HG03066 (cell line): ENCODE measurements at regions not wholly inside any gene's neighbourhood (a gene's known extent, or its start where the extent isn't known, plus 50 kb on each side); places are given as distances from the start of the nearest gene placed in this dataset.

Source experiments
- ATAC-seq: cut with Tn5 transposase; IDR thresholded peaks from one replicate; pipeline ENCODE4 v1.9.1; 2021; ENCODE audit warnings: low read depth; ENCODE audit not compliant: unreplicated experiment

DNA sequence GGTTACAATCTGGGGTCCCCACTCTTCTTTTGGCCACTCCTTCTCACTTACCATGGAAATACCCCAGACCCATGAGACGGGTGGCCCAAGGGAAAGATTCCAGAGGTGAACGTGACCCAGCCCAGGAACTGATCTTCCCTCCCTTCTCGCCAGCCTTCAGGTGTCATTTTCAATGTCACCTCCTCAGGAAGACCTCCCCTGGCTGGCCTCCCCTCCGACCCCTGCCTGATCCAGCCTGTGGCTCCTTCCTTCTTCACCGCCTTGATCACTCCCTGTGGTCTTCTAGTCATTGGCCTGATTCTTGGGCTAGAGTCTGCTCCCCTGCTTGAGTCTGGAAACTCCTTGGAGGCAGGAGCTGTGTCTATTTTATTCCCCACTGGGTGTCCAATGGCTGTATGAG is 146.1 kb downstream of the SMAD6 start:
- no peak for ATAC-seq

DNA sequence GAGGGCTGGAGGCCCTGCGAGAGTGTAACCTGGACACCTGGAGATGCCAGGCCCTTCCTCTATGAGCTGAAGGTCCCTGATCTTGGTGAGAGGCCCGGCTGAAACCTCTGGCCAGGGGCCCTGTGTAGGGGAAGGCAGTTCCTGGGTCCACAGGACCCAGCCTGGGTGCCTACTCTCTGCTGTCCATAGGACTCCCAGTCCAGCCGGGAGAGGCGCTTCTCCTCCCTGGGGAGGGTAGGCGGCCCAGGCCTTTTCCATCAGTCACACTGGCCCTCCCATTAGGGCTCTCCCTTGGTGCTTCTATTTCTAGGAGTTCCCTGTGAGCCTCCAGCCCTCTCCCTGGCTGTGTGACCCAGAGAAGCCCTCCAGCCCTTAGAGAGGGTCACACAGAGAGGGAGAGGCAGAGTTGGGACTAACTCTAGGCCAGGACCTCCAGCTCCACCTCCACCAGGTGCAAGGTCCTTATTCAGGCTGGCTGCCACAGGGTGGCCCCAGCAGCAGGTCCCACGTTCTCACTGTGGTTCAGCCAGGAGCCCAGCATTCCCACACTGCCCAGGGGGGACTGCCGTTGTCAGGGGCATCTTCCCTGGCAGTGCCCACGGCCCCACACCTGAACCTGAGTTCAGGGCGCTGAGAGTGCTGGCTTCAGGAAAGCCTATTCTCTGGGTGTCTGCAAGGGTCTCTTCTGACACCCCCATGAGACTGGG is 146.8 kb downstream of the SMAD6 start:
- no peak for ATAC-seq

DNA sequence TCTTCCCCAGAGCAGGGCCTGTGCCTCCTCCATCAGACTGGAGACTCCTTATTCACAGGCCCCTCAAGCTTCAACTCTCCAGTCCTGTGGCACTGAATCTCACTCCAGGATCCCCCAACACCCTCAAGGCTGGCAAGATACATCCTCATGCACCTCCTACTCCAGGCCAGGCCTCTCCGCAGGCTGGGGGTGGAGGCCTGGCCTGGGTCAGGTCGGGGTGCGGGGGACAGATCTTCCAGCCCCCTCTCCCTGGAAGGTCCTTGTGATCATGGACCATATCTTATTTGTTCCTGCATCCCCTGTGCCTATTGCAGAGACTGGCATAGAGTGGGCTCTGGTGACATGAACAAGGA is 147.3 kb downstream of the SMAD6 start:
- ATAC-seq: no peak

DNA sequence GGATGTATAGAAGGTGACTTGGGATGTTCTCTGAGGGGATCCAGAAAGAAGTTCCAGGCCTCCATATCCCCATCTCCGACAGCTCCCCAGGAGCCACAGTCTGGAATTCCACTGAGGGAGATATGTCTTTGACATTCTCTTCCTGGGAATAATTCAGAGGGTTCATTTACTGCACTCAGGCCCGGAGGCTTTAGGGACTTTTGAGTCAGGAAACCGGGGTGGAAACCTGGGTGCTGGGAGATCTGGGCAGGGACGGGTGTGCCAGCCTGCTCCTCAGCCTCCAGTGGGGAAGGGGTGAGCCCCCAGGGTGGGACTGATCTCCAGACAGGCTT is 147.7 kb downstream of the SMAD6 start:
- ATAC-seq: no peak

DNA sequence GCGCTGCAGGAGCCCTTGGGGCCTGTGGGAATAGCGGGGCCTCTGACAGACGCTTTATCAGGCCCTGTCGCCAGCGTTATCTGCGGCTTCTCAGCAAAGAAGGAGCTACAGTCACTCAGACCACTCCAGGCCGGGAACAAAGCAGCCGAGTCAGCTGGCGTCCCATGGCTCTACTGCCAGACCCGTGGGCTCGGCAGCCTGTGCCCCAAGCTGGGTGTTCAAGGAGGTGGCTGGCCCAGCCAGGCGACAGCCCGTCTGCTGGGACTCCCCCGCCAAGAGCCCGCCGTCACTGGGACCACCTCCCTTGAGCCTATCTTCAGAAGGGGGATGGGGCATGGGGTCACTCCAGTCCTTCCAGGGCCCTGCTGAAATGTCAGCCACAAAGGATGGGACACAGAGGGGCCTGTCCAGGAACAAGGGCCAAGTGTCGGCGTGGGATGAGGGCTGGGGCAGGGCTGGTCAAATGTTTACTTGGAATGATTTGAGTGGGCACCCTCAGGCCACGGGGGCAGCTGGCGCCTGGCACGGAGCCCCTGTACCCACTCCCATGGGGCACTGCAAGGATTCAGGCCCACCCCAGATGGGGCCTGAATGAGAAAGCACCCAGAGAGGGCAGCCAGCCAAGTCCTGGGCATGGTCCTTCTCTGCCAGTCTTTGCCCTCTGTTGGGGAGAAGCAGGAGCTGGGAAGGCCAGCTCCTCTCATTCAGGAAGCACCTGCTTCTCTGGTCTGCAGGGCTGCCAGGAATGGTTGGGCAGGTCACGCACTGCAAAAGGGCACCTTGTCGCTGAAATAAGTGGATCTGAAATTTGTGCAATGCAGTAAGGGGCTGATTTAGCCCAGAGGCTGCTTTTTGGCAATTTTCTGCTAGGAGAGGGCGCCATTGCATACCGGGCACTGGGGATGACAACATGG is 148.3 kb downstream of the SMAD6 start:
- ATAC-seq: no peak

DNA sequence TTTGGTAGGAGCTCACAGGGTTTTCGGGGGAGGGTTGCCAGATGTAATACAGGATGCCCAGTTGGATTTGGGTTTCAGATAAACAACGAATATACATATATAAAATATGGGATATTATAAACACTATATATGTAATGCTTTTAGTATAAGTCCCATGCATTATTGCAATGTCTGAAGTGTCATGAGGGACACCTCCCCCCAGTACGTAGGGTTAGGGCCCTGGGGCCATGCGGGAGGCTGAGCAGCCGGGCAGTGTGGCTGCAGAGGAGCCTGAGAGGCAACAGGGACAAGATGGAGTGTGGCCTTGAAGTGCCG is 148.9 kb downstream of the SMAD6 start:
- no peak for ATAC-seq

DNA sequence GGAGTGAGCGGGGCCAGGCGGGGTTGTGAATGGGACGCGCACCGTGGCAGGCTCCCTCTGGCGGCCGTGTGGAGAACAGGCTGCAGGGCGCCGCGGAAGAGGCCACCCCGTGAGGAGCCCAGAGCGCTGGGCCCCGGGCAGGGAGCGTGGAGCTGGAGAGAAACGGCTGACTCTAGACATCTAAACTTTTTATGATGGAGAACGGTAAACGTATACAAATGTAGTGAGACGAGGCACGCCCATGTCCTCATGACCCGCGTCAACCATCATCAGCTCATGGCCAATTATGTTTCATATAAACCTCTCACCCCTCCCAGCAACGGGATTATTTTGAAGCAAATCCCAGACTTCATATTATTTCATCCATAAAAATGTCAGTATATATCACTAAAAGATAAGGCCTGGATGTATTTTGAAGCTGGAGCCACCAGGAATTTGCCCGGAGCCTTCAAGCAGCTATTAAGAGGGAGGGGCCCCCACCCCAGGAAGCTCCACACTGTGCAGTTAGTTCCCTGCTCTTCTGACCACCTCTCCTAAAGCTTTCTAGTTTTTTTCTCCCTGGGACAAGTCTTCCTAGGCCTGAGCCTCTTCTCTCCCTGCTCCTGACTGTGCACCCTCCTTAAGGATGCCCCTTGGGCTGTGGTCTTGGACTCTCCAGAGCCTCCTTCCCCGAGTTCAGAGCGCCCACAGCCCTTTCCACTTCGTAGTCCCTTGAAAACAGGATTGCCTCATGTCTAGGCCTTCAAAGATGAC is 149.5 kb downstream of the SMAD6 start:
- ATAC-seq: no peak

DNA sequence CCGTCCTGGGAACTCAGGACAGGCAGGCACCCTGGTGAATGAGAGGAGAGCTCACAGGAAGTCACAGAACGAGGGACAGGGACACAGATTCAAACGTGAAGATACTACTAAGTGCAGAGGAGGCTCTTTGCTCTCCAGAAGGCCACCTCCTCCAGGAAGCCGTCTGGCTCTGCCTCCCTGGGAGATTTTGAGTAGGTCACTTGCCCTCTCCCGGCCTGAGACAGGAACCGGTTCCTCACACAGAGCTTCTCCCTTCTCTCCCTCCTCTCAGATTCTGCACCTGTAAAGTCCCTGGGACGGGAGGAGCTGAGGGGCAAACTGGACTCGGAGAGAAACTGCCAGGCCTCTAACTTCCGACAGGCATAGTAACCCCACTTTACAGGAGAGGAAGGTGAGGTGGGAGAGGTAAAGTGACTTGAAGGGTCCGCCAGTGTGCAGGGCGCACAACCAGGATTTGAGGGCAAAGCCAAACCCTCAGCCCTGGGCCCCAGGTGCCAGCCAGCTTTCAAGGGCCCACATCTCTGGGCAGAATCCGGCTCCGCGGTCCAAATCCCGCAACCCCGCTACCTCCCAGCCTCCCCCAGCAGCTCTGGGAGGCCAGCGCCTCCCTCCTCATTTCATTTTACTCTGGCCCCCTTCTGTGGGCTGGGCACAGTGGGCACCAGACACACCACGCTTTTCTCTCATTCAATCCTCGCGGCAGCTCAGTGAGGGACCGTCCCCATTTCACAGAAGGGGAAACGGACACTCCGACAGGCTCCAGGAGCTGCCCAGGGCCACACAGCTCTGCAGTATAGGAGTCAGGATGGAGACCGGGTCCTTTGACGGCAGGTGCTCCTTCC is 150.2 kb downstream of the SMAD6 start:
- ATAC-seq: no peak

DNA sequence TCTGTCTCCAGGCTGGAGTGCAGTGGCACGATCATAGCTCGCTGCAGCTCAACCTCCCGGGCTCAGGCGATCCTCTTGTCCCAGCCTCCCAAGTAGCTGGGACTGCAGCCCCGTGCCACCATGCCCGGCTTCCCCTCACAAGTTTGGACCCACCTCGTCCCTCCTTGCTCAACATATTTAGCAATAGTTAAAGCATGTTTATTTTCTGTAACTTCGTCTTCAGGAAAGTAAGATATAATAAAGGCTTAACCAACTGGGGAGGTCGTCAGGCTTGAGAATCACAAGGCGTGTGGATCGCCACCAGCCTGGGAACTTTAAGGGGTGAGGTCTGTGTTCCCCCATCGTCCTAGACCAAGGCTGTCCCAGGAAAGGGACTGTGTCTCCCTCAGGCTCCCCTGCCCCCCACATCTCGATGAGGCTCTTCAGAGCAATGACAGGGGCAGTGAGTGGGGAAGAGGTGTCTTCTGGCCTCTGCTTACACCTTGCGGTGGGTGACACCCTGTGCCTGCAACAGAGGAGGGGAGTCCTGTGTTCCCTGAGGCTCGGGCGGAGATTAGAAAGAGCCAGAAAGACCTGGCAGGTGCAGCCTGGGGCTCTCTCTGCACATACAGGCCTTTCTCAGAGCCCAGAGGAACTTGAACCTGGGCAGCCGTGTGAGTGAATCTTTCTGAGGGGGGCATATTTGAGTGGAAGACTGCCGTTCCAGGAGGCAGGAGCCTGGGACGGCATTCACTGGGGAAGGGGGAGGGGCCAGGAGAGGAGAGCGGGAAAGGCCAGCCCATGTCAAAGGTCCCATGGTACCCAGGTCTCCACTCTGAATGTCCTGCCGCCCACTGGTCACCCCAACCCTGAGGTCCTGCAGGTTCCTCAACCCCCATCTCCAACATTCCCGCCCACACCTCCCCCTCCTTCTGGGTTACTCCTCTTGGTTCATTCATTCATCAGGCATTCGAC is 152.3 kb downstream of the SMAD6 start:
- ATAC-seq: no peak

DNA sequence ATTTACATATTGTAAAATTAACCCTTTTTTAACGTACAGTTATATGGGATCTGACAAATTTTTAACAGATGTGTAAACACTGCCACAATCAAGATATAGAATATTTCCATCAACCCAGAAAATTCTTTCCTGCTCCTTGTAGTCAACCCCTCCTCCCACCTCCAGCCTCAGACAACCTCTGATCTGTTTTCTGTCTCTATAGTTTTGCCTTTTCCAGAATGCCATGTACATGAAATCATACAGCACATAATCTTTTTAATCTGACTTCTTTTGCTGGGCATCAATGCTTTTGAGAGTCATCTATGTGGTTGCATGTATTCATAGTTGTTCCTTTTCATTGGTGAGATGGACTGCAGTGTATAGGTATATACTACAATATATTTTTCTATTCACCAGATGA is 153.0 kb downstream of the SMAD6 start:
- no peak for ATAC-seq

DNA sequence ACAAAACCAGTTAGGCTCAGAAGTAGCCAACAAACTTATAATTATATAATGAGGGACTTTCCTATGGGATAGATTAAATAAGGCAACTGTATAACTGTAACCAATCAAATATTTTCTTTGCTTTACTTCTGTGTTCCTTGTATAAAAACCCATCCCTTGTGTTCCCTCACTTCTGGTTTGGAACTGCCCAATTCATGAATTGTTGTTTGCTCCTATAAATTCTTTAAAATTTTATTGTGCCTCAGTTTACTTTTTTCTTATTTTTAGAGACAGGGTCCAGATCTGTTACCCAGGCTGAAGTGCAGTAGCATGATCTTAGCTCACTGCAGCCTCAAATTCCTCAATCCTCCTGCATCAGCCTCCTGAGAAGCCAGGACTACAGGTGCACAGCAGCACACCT is 155.7 kb downstream of the SMAD6 start:
- ATAC-seq: no peak

DNA sequence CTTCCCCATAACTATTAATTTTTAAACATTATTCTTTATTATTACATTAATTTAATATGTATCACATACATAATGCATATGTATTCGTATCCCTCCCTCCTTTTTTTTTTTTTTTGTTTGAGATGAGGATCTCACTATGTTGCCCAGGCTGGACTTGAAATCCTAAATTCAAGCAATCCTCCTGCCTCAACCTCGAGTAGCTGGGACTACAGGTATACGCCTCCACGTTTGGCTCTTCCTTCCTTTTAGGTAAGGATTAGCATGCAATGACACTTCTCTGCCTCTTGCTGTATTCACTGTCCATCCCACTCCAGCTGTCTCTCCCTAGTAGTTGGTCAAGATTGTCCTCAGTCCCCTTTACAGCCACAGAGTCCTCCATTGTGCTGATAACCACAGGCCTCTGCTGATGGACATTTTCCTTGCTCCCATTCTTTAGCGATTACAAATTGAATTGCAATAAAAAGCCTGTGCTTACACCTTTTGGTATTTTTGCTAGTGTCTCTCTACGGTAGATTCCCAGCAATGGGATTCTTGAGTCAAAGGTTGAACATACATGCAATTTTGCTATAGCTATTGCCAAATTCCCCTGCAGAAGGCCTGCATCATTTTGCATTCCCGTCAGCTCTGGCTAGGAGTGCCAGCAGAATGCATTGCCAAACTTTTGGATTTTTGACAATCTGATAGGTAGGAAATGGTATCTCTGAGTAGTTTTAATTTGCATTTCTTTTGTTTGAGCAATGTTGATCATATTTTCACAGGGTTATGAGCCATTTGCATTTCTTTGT is 156.6 kb downstream of the SMAD6 start:
- no peak for ATAC-seq

DNA sequence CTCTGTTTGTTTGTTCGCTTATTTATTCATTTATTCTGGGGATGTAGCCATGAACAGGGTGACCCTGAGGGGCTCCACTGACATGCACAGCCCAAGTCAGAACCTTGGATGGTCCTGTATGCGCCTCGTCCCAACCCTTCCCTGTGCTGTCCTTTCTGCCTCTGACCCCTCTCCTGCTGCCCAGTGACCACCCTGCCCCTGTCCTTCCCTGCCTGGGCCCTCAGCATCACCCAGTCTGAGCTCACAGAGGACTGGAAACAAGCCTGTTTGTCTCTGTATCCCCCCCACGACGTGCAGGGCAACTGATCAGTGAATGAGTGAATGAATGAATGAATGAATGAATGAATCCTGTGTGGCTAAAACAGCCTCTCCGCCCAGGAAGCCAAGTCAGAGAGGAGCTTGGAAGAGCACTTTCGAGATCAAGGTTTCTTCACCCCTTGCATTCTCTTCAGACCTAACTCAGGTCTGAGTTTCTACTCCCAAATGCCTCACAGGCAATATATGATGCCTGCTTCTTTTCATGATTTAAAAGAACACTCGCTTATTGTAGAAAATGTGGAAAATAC is 157.7 kb downstream of the SMAD6 start:
- no peak for ATAC-seq

DNA sequence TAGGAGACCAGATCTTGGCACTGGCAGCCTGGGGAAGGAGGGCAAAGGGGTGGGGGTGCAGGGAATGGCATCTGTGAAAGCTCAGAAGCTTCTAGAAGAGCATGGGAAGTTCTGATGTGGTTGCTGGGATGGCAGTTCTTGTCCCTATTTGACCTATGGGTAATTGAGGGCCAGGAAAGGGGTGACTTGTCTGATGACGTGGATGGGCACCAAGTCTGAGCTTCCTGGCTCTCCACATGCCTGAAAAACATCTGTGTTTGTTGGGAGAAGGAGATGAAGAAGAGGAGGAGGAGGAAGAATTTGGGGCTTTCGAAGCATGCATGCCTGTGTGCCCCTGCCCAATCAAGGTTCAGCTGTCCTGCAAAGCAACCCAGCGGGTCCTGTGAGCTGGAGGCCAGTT is 158.8 kb downstream of the SMAD6 start:
- ATAC-seq: no peak

DNA sequence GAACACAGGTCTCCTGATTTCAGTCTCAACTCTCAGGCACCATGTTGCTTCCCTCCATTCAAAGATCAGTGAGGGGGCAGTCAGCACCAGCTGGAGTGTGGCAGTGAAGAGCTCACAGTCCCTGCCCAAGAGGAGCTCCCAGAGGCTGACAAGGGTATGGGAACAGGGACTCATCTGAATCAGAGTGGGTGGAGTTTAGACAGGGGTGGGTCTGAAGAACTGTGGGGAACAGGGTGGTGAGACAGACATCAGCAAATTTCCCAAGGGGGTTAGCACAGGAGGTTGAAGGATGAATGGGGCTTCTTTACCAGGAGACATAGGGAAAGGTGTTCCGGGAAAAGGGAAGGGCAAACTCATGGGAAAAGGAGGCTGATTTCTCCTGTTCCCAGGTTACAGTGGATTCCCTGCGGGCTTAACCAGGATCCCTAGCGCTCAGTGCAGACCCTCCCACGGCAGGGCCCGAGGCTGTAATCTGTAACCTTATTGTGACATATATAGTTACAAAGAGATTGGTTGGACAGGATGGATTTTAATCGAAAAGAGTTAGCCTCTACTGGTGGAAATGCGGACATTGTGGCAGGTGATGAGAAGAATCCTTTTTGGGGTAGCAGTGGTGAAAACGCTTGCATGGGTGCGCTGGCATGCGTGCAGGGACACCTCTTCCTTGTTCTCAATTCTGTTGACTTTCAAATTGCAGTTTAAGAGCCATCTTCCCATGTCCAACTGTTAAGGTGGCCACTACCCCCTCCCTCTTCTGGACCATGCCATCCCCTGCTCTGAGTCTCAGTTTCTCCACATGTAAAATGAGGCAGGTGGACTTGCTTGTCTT is 160.3 kb downstream of the SMAD6 start:
- no peak for ATAC-seq

DNA sequence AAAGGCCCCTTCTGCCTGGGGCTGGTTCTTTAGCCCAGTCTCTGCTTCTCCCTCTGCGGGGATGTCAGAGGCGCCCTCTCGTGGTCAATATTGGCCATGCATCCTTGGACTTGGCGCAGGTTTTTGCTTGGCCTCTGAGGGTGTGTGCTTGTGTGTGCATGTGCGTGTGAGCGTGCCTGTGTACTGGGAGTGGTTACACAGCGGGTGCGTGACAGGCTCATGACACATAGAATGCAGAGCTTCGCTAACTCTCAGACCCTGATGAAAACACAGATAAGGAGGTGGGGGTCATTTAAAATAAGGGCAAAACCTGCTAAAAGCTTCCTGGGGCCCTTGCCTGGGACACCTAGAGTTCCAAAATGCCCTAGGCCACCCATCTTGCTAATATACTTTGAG is 160.9 kb downstream of the SMAD6 start:
- ATAC-seq: no peak

DNA sequence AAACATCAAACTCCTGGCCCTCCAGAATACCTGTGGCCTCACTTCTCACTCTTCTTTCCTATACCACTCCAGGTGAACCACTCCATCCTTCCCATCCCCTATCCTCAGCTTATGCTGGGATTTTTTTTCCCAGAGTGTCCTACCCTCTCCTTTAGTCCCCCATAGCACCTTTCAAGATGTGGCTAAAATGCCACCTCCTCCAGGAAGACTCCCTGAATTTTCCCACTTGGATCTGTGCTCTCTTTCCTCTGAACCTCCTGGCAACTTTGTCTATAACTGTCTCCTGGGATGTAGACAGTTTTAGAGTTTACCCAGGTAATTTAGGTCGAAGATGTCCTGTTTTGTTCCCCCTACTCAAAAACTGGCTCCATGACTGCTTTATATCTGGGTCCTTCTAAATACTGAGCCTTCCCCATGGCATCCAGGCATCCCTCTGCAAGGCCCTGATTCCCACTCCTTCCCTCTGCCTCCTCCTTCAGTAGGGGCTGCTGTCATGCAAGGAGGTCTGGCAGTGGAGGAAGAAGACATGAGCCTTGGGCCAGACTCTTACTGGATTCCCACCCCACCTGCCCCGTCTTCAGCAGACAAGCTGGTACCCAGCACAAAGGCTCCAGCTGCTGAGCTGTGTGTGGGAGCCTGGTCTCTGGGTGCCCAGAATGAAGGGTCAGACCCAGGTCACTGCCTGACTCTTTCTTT is 161.5 kb downstream of the SMAD6 start:
- no peak for ATAC-seq
